RWPE1 (cell line): ENCODE measurements at regions not wholly inside any gene's neighbourhood (a gene's known extent, or its start where the extent isn't known, plus 50 kb on each side); places are given as distances from the start of the nearest gene placed in this dataset.

Source experiments
- CTCF ChIA-PET: fragments of 350-600 bp; sonication (Branson Sonifier 250); formaldehyde crosslinking; extraction: SDS; loops from one replicate; lab custom pipeline; 2021; lab: Yijun Ruan, JAX
- POLR2A ChIA-PET: fragments of 400-600 bp; formaldehyde crosslinking; extraction: SDS; loops from one replicate; lab custom pipeline; 2020; ENCODE audit warnings: antibody characterized with exemption; ENCODE audit not compliant: low non-redundant PET; lab: Yijun Ruan, JAX
- DNase-seq: peaks from one replicate; pipeline ENCODE4 v3.0.0; 2012; ENCODE audit warnings: low spot score
- H3K27ac ChIP-seq: fragments of 450-650 bp; 2 replicates; pipeline ENCODE4 v1.5.1; 2017
- CTCF ChIP-seq: fragments of 450-650 bp; conservative IDR thresholded peaks from 2 replicates; pipeline ENCODE4 v1.5.1; 2017; ENCODE audit warnings: low read depth, mild to moderate bottlenecking

GRCh38 chr18:29930231-29930630 is 1112.3 kb downstream of the DSC3 start:
- H3K27ac ChIP-seq: no peak overlapping the region
- ChIA-PET CTCF (no interaction called here), POLR2A (no interaction called here)
- no peak for DNase-seq
- no peak for TF ChIP-seq CTCF

GRCh38 chr18:29928081-29928480 is 1114.5 kb downstream of the DSC3 start:
- no peak for TF ChIP-seq CTCF
- DNase-seq: no peak
- CTCF ChIA-PET: no interaction called here
- POLR2A ChIA-PET: no interaction called here
- H3K27ac ChIP-seq: no peak overlapping the region

- no peak overlapping the region for H3K27ac ChIP-seq
- ChIA-PET POLR2A (no interaction called here), CTCF (no interaction called here)
- TF ChIP-seq CTCF: no peak
- no peak for DNase-seq
These were observed 1117.0 kb downstream of the DSC3 start for GRCh38 chr18:29925566-29925965.

GRCh38 chr18:29912351-29912750 is 1130.2 kb downstream of the DSC3 start:
- POLR2A ChIA-PET: no interaction called here

GRCh38 chr18:29892960-29893558 is 1149.5 kb downstream of the DSC3 start:
- POLR2A ChIA-PET: no interaction called here
- TF ChIP-seq CTCF: 0 out of 2 replicates have a peak, but pooled peaks have one; percentile 29
- no peak overlapping the region for H3K27ac ChIP-seq
- CTCF ChIA-PET: no interaction called here
- DNase-seq: no peak

More at GRCh38 chr18:29912351-29912750, 1130.2 kb downstream of the DSC3 start:
- CTCF ChIA-PET: no interaction called here
- TF ChIP-seq CTCF: no peak
- DNase-seq: no peak
- H3K27ac ChIP-seq: no peak overlapping the region

GRCh38 chr18:29883114-29883513 is 1159.4 kb downstream of the DSC3 start:
- DNase-seq: no peak
- TF ChIP-seq CTCF: no peak
- ChIA-PET CTCF (no interaction called here), POLR2A (no interaction called here)
- no peak overlapping the region for H3K27ac ChIP-seq
